Nephron progenitor cell (in vitro differentiated cells): ENCODE measurements at regions not wholly inside any gene's neighbourhood (a gene's known extent, or its start where the extent isn't known, plus 50 kb on each side); places are given as distances from the start of the nearest gene placed in this dataset.

Experiments used
- DNase-seq: peaks from one replicate; pipeline ENCODE4 v3.0.0; 2021
- H3K27ac Mint-ChIP-seq: 2 replicates; pipeline ENCODE4 v1.8.0; 2021; ENCODE audit warnings: mild to moderate bottlenecking, moderate library complexity, mixed read lengths
- H3K27me3 Mint-ChIP-seq: 2 replicates; pipeline ENCODE4 v1.8.0; 2021; ENCODE audit warnings: mild to moderate bottlenecking, low read depth, mixed read lengths; ENCODE audit not compliant: poor library complexity
- H3K36me3 Mint-ChIP-seq: 2 replicates; pipeline ENCODE4 v1.8.0; 2021; ENCODE audit warnings: low read depth, mixed read lengths
- H3K4me1 Mint-ChIP-seq: 2 replicates; pipeline ENCODE4 v1.8.0; 2021; ENCODE audit warnings: mixed read lengths
- H3K4me3 Mint-ChIP-seq: 2 replicates; pipeline ENCODE4 v1.8.0; 2021; ENCODE audit warnings: mild to moderate bottlenecking, moderate library complexity, mixed read lengths
- H3K9me3 Mint-ChIP-seq: 2 replicates; pipeline ENCODE4 v1.8.0; 2021; ENCODE audit warnings: mild to moderate bottlenecking, moderate library complexity, mixed read lengths
- TF ChIP-seq, protein P1 (sequence below): fragments of 200-600 bp; sonication (generic); IDR thresholded peaks from 2 replicates; pipeline ENCODE4 v1.5.0; 2021; ENCODE audit warnings: antibody characterized with exemption

- Mint-ChIP-seq H3K4me1 (no peaks in the 10 kb centered on the region), H3K36me3 (no peaks in the 10 kb centered on the region), H3K9me3 (no peaks in the 10 kb centered on the region), H3K4me3 (no peak overlapping the region), H3K27ac (no peak overlapping the region), H3K27me3 (no peaks in the 10 kb centered on the region)
- TF ChIP-seq, protein P1, sequence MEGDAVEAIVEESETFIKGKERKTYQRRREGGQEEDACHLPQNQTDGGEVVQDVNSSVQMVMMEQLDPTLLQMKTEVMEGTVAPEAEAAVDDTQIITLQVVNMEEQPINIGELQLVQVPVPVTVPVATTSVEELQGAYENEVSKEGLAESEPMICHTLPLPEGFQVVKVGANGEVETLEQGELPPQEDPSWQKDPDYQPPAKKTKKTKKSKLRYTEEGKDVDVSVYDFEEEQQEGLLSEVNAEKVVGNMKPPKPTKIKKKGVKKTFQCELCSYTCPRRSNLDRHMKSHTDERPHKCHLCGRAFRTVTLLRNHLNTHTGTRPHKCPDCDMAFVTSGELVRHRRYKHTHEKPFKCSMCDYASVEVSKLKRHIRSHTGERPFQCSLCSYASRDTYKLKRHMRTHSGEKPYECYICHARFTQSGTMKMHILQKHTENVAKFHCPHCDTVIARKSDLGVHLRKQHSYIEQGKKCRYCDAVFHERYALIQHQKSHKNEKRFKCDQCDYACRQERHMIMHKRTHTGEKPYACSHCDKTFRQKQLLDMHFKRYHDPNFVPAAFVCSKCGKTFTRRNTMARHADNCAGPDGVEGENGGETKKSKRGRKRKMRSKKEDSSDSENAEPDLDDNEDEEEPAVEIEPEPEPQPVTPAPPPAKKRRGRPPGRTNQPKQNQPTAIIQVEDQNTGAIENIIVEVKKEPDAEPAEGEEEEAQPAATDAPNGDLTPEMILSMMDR, result no peak
- no peak for DNase-seq
These were observed 467.6 kb downstream of the PRKD1 start for GRCh38 chr14:29459969-29460560.

DNA sequence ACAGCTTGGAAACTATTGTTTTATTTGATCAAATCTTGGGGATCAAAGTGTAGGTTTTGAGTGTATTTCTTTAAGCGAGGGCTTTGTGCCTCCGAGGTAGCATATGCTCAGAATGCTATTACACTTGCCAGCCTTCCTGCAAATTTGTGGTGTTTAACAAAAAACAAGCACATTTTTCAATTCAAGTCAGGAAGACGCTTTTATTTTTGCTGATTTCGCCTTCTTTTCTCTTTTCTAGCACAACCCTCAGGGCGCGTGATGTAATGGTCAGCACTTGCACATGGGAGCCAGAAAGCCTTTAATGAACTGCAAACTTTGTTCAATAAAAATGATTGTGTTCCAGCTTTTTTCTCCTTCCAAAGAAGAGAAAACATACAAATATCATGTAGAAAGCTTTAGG lies 466.5 kb downstream of the PRKD1 start:
- H3K4me3 Mint-ChIP-seq, result no peak overlapping the region
- no peaks in the 10 kb centered on the region for H3K4me1 Mint-ChIP-seq
- TF ChIP-seq, protein P1, result no peak
- H3K27me3 Mint-ChIP-seq, result no peaks in the 10 kb centered on the region
- H3K36me3 Mint-ChIP-seq, result no peaks in the 10 kb centered on the region
- no peak for DNase-seq
- no peaks in the 10 kb centered on the region for H3K9me3 Mint-ChIP-seq
- no peak overlapping the region for H3K27ac Mint-ChIP-seq

DNA sequence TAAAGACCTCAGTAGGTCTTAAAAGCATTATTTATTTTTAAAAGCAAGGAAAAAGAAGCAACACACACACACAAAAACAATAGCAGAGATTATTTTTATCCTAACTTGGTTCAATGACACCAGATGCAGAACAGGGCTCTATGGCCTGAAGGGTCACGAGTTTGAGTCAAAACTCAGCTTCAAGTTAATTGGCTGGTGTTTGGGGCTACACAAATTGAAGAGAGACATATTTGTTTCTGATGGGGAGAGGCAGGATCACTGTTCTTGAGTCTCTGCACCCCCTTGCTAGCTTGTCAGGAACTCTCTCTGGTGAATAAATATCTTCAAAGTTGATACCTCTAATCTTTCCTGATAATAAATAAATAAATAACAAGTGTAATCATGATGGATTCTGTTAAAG lies 466.1 kb downstream of the PRKD1 start:
- no peak for DNase-seq
- Mint-ChIP-seq H3K27ac (no peak overlapping the region), H3K4me3 (no peak overlapping the region), H3K9me3 (no peaks in the 10 kb centered on the region), H3K36me3 (no peaks in the 10 kb centered on the region), H3K27me3 (no peaks in the 10 kb centered on the region), H3K4me1 (no peaks in the 10 kb centered on the region)
- TF ChIP-seq, protein P1, result no peak

DNA sequence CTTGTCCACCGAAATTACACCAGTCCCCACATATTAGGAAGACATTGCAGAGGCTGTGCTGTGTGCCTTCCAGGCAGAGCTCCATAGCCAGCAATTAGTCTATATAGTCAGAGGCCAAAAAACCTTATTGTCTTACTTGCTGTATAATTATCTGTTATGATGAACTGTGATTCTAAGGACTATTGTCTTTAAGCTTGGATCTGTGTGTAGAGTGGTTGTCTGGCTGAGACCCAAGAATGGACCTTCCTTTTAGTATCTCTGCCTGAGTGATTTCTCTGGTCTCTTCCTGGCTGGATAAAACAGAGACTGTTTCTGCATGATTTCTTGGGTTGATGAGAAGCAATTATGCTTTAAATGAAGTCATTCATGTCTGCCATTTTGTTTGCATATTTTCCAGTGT lies 465.3 kb downstream of the PRKD1 start:
- H3K4me3 Mint-ChIP-seq, result no peak overlapping the region
- H3K4me1 Mint-ChIP-seq, result no peaks in the 10 kb centered on the region
- no peaks in the 10 kb centered on the region for H3K36me3 Mint-ChIP-seq
- H3K9me3 Mint-ChIP-seq, result no peaks in the 10 kb centered on the region
- no peak overlapping the region for H3K27ac Mint-ChIP-seq
- TF ChIP-seq, protein P1, result no peak
- DNase-seq, result no peak
- peaks cover 4% of the 10 kb centered on the region for H3K27me3 Mint-ChIP-seq

DNA sequence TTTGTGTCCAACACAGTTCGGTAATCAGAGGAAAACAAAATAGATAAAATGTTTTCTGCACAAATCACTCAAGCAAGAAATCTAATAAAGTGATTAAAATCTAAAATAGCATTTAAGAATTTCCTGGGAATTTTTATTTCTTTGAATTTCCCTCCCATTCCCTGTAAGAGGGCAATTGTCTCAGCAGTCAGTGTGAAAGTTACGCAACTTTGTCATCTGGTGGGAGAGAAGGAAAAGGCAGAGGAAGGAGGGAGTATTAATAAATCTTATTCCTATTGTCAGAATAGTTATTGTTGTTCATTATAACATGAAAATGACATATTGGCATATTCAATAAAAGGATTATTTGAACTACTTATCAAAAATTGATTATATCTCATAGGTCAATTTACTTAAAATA lies 464.9 kb downstream of the PRKD1 start:
- H3K27ac Mint-ChIP-seq, result no peak overlapping the region
- no peaks in the 10 kb centered on the region for H3K9me3 Mint-ChIP-seq
- H3K4me1 Mint-ChIP-seq, result no peaks in the 10 kb centered on the region
- DNase-seq, result no peak
- TF ChIP-seq, protein P1, result no peak
- H3K27me3 Mint-ChIP-seq, result peaks cover 4% of the 10 kb centered on the region
- H3K4me3 Mint-ChIP-seq, result no peak overlapping the region
- H3K36me3 Mint-ChIP-seq, result no peaks in the 10 kb centered on the region

GRCh38 chr14:29463727-29464395 lies 463.8 kb downstream of the PRKD1 start:
- TF ChIP-seq, protein P1, result no peak
- H3K36me3 Mint-ChIP-seq, result no peaks in the 10 kb centered on the region
- no peak for DNase-seq
- no peak overlapping the region for H3K4me3 Mint-ChIP-seq
- H3K9me3 Mint-ChIP-seq, result no peaks in the 10 kb centered on the region
- no peaks in the 10 kb centered on the region for H3K4me1 Mint-ChIP-seq
- H3K27ac Mint-ChIP-seq, result no peak overlapping the region
- H3K27me3 Mint-ChIP-seq, result peaks cover 4% of the 10 kb centered on the region
